Hematopoietic multipotent progenitor cell treated with erythropoietin and hydrocortisone succinate and interleukin-3 and kit ligand, for 4 days (in vitro differentiated cells): ENCODE measurements at regions not wholly inside any gene's neighbourhood (a gene's known extent, or its start where the extent isn't known, plus 50 kb on each side); places are given as distances from the start of the nearest gene placed in this dataset.
A peak's percentile ranks its signal among the peaks of the same experiment; 100 is the strongest.

Experiments
- DNase-seq: peaks from one replicate; pipeline ENCODE4 v3.0.0-alpha.2; 2015

DNA sequence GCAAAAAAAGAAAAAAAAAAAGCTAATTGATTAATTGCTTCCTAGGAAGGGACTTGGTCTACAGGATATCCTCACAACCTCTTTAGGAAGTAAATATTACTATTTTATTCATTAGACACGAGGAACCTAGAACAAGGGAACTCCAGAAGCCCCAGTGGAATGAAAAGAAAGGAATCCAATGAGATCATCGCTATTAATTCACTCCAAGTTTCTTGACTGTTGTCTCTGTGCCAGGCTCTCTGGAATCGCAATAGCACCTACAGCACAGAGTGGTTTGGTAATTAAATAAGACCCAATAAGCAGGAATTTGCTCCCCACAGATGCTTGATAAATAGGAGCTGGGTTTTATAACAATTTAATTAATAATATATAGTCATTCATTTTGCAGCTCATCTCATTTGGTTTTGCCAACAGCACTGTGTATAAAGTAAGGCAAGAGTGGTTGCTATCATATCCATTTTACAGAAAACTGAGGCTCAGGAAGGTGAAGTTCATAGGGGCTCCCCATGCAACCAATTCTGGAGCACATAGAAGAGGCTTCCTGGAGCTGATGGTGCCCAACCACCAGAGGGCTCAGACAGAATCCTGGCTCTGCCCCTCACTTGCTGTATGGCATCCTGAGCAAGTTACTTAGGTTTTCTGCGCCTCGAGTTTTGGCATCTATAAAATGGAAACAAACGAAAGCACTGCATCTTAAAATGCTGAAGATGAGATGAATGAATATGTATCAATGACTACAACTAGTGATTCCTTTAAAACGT, 420.2 kb downstream of the MED13L start:
- DNase-seq: no peak

DNA sequence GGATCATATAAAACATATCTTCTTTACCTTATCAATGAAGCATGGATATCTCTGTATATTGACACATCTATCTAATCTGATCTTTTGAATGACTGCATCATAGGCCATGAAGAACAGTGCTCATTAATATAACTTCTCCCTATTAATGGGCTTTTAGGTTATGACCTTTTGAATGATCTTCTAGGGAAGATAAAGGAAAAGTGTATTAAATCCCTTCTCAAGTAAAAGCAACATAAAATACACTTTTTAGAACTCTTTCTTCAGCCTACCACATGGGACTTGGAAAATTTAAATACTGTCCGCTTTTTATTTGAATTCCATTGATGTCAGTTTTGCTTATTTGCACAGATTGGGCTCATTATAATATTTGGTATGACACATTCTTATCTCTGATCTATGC, 425.4 kb downstream of the MED13L start:
- no peak for DNase-seq

DNA sequence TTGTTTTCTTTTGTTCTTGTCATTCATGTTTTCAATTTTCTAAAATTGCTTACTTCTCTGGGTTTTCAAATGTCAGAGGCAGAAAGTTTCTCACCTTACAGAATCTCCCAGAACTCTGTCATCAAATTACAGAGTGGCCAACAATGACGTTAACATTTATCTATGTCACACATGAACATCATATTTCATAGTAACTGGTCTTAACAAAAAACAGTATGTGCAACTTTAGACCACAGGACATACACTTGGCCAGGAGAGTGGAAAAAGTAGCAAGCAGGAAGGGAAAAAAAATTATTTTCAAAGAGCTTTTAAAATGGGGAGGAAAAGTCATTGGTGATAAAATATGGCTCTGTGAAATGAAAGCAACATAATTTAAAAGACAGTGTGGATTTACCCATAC, 426.5 kb downstream of the MED13L start:
- no peak for DNase-seq

- no peak for DNase-seq
Observed at GRCh38 chr12:115849262-115849943, 428.1 kb downstream of the MED13L start.

- no peak for DNase-seq
Observed at GRCh38 chr12:115847398-115847797, 430.1 kb downstream of the MED13L start.

DNA sequence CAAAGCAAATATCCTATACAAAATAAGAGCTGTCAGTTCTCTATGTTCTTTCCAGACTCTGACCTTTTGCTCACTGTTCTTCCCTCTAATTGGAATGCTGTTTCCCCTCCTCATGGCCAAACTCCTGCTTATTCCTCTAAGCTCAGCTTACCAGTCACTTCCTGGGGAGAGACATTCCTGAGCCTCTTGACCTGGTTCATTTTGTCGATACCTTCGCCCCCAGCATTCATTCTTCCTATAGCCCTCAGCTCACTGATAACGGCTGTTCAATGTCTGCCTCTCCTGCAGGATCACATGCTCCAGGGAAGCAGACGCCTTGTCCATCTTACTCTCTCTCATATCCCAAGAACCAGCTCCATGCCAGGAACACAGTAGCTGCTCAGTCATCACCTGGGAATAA, 431.0 kb downstream of the MED13L start:
- no peak for DNase-seq

DNA sequence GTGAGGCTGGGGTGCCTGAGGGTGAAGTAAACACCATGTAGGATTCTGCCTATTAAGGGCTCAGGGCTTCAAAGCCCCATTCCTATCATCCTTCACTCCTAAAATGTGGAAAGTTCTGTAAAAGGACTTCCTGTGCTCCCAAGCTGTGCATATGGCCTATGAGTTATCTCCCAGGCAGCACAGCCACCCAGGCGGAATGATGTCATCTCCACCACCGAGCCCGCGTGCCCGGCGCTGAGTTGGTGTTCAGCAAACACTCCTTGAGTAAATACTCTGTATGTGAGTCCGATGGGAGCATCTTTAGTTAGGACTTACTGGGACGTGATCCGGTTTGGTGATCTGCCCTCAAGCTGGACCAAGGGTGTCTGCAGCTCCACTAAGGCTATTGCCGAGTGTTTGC, 437.3 kb downstream of the MED13L start:
- no peak for DNase-seq

DNA sequence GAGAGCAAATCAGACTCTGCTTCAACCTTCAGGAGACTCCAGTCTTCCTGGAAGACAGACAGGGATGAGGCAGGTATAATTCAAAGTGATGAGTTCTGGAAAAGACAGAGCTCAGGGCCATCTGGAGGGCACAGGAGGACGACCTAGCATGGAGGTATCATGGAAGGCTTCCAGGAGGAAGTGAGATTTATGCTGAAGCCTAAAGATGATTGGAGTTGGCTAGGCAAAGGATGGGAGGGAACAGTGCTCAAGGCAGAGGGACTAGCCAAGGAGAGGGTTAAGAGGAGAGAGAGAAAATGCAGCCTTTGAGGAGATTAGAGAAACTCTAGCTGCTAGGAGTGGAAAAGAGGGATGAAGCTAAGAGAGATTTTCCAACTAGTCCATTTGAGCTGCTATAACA, 438.5 kb downstream of the MED13L start:
- DNase-seq: no peak

- DNase-seq: no peak
Observed at GRCh38 chr12:115837220-115837619, 440.3 kb downstream of the MED13L start.

GRCh38 chr12:115835445-115835844, 442.0 kb downstream of the MED13L start:
- no peak for DNase-seq

DNA sequence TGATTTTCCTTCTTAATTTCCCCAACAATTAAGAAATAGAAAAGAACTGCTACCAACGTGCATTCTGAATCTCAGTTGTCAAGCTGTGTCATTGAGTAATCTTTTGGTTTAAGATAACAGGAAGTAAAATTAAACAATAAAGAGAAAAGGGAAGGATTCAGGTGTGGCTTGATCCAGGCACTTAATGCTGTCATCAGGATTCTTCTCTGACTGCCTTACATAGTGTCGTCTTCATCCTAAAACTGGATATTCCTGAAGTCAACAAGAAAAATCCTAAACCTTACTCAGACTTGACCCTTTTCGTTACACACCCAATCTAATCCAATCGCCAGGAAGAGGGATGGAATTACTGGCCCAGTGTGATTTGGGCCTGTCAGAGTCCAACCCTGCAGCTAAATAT, 443.8 kb downstream of the MED13L start:
- no peak for DNase-seq

DNA sequence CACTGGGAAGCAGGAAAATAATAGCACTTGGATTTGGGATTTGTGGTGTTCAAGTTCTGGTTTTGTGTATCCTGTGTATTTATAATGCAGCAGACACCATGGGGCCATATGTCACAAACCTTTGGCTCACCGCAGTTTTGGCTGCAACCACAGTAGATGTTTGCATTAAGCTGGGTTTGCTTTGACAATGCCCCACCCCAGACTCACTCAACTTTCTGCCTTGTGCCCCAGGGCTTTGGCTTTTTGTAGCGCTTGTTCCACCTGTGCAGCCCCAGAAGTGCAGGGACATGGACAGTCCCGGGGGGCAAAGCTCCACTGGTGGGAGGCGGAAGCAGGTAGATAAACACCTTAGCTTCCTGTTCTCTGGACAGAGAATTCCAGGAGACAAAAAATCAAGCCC, 446.9 kb downstream of the MED13L start:
- no peak for DNase-seq

DNA sequence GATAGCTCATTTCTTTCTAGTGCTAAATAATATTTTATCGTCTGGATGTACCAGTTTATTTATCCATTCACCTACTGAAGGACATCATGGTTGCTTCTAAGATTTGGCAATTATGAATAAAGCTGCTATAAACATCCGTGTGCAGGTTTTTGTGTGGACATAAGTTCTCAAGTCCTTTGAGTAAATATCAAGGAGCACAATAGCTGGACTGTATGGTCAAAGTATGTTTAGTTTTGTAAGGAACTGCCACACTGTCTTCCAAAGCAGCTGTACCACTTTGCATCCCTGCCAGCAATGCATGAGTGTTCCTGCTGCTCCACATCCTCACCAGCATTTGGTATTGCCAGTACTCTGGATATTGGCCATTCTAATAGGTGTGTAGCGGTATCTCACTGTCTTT, 447.4 kb downstream of the MED13L start:
- DNase-seq: no peak

DNA sequence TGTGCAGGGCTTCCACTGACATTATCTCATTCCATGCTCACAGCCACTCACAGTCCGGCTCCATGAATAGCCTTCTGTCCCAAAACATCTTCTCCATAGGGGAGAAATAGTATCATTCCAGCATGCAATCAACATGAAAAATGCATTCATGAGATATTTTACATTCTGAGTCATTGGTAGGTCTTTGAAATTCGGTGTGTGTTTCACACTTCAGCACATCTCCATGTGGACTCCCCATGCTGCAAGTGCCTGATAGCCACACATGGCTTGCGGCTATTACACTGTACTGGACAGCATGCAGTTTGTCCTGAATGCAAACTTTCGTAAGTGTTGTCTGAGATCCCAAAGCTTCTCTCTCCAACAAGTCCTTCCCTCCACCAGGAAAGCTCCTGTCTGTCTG, 449.3 kb downstream of the MED13L start:
- DNase-seq: no peak

DNA sequence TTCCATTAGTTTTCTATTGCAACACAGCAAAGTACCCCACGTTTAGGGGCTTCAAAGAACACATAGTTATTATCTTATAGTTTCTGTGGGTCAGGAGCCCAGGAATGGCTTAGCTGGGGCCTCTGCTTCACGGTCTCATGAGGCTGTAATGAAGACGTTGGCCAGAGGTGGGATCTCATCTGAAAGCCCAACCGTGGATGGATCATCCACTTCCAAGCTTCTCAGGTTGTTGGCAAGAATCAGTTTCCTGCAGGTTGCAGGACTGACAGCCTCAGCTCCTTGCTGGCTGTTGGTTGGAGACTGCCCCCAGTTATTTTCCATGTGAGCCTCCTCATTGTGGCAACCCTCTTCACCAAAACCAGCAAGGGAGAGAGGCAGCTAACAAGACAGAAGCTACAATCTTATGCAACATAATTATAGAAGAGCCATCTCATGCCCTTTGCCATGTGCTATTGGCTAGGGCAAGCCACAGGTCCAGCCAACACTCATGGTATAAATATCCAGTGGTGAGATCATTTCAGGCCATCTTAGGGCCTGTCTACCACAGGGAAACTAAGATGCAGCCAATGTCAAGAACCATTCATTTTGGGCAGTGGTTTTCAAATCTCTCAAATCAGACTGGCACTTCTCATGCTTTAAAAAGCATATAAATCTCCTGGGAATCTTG, 452.4 kb downstream of the MED13L start:
- no peak for DNase-seq

GRCh38 chr12:115823635-115824034, 453.9 kb downstream of the MED13L start:
- DNase-seq: no peak

GRCh38 chr12:115820656-115821055, 456.8 kb downstream of the MED13L start:
- DNase-seq: no peak

GRCh38 chr12:115818973-115819372, 458.5 kb downstream of the MED13L start:
- DNase-seq: no peak

DNA sequence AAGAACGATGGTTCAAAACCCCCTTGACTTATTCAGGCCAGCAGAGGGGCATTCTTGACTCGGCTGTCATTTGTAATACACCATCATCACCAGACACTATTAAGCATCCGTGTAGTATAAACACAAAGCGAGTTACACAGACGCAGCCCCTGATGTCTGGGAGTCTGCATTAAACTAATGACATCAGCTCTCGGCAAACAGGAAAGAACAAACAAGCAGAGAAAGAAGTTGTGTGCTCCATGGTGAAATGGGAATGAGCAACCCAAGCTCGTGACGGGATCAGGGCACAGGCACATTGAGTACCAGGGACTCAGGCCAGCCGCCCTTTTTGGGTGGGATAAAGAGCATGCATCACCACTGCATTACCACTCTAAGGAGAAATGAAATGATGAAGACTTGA, 460.1 kb downstream of the MED13L start:
- DNase-seq: no peak

- peak; percentile 8 for DNase-seq
Observed at GRCh38 chr12:115815924-115816323, 461.6 kb downstream of the MED13L start.

- no peak for DNase-seq
Observed at GRCh38 chr12:115813256-115813655, 464.2 kb downstream of the MED13L start.

DNA sequence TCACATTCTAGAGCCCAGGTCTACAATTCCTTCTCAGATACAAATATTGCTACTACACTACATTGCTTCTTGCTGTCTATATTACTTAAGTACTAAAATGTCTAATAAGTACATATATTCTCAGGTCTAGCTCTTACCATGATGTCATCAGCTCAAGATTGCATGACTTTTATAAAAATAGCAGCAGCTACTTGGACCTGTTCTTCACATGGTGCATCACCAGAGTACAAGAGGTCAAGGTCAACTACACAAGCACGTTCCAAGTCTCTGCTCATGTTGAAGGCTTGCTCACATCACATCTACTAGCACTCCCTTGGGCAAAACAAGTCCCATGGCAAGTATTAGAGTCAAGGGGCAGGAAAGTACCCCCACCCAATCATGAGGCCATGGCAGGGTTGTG, 465.6 kb downstream of the MED13L start:
- DNase-seq: no peak

DNA sequence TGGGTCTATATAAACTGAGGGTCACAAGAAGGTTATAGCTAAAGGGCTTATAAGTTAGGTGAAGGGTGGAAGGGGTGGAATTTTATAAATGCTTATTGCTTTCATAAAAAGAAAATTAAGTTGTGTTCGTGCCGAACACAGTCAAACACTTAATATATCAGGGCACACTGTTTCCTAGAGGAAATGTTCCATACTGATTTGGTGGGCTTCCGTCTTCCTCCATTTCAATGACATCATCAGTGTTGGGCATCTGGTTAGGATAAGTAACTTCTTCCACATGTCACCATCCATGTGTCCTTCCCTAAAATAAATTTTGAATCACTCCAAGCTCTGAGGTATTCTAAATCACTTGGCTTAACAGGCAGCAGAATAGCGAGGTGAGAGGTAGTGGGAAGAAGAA, 466.4 kb downstream of the MED13L start:
- DNase-seq: no peak
